ENCODE measurements at regions not wholly inside any gene's neighbourhood (a gene's known extent, or its start where the extent isn't known, plus 50 kb on each side); places are given as distances from the start of the nearest gene placed in this dataset.

DNA sequence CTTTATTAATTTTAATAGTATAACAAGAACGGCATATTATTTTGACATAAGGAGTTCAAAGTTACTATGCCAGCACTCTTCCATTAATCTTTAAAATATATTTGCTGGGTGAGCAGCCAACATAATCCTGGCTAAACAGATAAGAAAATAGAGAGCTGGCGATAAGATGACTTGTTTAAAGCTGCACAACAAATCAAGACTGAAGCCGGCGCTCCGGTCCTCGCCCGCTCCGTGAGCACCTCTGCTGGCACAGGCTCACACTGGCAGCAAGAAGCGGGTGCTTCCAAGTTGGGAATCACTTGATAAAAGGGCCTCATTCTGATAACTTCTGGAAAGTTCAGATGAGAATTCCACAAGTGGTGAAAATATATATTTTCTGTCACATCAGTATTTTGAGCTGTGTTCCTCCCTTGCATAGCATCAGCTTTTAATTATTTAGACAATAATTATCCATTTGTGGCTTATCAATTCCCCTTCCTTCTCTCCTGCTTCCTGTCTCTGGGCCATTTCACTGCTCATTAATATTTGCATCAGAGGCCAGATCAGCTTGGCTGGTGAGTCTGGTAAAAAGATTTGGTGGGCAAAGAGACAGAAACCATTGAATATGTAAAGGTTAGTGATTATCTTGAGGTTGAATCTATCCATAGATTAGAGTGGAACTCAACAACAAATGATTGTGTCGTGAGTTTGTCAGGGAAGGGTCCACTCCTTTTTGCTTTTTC, 205.3 kb downstream of the MZT1 start:
- DNase-seq (ENCODE audit: low read depth): no peak
- no peak overlapping the region for H3K4me3 ChIP-seq (ENCODE audit: low read depth, low read length)
- TF ChIP-seq, protein P1, sequence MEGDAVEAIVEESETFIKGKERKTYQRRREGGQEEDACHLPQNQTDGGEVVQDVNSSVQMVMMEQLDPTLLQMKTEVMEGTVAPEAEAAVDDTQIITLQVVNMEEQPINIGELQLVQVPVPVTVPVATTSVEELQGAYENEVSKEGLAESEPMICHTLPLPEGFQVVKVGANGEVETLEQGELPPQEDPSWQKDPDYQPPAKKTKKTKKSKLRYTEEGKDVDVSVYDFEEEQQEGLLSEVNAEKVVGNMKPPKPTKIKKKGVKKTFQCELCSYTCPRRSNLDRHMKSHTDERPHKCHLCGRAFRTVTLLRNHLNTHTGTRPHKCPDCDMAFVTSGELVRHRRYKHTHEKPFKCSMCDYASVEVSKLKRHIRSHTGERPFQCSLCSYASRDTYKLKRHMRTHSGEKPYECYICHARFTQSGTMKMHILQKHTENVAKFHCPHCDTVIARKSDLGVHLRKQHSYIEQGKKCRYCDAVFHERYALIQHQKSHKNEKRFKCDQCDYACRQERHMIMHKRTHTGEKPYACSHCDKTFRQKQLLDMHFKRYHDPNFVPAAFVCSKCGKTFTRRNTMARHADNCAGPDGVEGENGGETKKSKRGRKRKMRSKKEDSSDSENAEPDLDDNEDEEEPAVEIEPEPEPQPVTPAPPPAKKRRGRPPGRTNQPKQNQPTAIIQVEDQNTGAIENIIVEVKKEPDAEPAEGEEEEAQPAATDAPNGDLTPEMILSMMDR (IDR thresholded peaks at IDR 0.05; ENCODE audit: low read depth, low read length, missing control alignments): no peak

DNA sequence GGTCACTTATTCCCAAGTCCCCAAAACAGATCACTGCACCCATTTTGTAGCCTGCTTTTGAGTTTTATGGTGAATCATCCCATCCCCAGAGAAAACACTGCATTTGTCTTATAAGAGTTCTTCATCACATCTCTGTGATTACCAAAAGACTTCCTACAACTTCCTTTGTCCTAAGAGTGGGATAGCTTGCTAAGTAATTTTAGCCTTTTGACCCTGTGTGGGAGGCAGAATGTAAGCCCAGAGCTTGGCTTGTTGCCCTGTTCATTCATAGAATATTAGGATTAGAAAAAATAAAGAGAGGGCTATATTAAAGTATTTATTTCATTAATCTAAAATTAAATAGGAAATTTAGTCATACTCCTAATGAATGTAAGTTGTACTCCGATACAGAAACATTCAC, 213.3 kb downstream of the MZT1 start:
- no peak overlapping the region for H3K4me3 ChIP-seq (ENCODE audit: low read depth, low read length)
- TF ChIP-seq, protein P1 (IDR thresholded peaks at IDR 0.05; ENCODE audit: low read depth, low read length, missing control alignments): no peak
- no peak for DNase-seq (ENCODE audit: low read depth)

DNA sequence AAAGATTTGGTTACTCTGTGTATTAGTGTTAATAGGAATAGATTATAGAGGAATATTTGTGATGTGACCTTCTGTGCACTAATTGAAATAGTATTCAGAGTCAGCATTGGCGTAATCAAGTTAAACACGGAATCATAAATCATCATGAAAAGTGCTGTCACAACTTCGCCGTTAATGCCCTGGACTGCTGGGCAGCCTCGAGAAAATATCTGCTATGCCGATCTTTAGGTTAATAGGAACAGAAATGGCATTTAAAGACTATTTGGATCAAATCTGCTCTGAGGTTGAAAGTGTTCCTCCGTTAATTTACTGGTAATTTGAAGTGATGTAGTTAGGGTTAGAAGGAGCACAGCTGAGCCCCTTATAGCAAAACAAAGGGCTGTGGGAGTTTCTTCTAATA, 219.0 kb downstream of the MZT1 start:
- no peak for DNase-seq (ENCODE audit: low read depth)
- TF ChIP-seq, protein P1 (IDR thresholded peaks at IDR 0.05; ENCODE audit: low read depth, low read length, missing control alignments): no peak
- no peak overlapping the region for H3K4me3 ChIP-seq (ENCODE audit: low read depth, low read length)

DNA sequence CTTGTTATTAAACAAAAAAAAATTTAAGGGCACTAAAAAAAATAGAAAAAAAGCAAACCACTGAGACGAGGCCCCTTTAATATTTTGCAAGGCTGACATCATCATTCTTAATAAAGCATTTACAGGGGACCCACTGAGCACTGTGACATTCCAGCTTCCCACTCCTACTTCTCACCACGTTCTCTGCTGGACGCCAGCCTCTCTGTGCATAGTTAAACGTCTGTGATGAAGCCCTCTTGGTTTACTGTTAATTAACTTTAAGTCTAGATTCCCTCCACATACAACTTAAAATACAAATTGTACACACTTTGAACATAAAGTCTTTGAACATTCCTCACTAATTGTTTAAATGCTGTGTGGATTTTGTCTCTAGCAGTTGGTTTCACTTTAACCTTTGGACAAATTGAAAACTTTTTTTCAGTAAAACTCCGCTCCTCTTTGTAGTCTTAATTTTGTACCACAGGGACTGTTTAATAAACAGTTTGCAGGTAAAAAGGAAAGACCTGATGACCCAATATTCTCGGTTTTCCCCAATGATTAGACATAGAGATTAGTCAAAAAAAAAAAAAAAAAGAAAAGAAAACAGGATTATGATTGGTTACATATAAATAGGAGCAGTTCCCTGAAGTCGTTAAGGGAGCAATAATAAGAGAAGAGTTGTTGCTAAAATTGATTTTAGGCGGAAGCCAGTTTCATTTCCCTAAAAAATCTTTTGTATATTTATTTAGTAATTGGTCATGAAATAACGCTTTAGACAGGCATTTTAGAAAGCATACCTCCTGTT, 219.8 kb downstream of the MZT1 start:
- TF ChIP-seq, protein P1 (IDR thresholded peaks at IDR 0.05; ENCODE audit: low read depth, low read length, missing control alignments): no peak
- no peak for DNase-seq (ENCODE audit: low read depth)
- H3K4me3 ChIP-seq (ENCODE audit: low read depth, low read length): no peak overlapping the region

DNA sequence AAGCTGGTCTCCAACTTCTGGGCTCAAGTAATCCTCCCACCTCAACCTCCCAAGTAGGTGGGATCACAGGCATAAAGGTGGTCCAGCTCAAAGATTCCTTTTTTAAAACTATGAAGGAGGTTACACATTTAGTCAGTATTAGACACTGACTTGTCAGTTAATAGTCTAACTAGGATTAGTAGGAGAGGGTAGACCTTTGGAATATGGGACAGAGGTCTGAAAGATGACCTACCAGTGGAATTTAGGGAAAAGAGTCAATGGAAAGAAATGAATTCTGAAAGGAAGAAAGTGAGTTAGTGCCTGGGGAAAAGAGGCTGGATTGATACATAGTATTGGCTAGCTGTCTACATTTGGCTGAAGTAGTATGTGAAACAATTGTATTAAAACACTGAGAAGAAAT, 220.7 kb downstream of the MZT1 start:
- TF ChIP-seq, protein P1 (IDR thresholded peaks at IDR 0.05; ENCODE audit: low read depth, low read length, missing control alignments): no peak
- H3K4me3 ChIP-seq (ENCODE audit: low read depth, low read length): no peak overlapping the region
- no peak for DNase-seq (ENCODE audit: low read depth)

DNA sequence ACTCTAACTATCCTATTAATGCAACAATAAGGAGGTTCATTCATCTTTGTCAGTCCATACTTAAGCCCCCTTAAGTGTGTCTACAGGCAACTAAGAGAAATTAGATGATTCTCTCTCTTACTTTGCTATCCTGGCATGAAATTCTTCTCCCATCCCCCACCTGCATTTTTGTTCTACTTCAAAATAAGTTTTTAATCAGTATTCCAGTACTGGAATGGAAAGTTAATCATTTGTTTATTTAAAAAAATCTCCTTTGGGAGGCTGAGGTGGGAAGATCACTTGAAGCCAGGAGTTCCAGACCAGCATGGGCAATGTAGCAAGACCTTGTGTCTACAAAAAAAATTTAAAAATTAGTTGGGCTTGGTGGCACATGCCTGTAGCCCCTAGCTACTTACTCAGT, 222.1 kb downstream of the MZT1 start:
- no peak for DNase-seq (ENCODE audit: low read depth)
- no peak overlapping the region for H3K4me3 ChIP-seq (ENCODE audit: low read depth, low read length)
- TF ChIP-seq, protein P1 (IDR thresholded peaks at IDR 0.05; ENCODE audit: low read depth, low read length, missing control alignments): no peak
